HG03175 (cell line): ENCODE measurements at regions not wholly inside any gene's neighbourhood (a gene's known extent, or its start where the extent isn't known, plus 50 kb on each side); places are given as distances from the start of the nearest gene placed in this dataset.
"Not testable (repeated sequence)": the region's sequence is repeated elsewhere in the genome, so short reads cannot be mapped to it uniquely, and the experiment has no call there.

Experiments used
- ATAC-seq: cut with Tn5 transposase; IDR thresholded peaks from one replicate; pipeline ENCODE4 v1.9.1; 2021; ENCODE audit warnings: mild to moderate bottlenecking, moderate library complexity; ENCODE audit not compliant: unreplicated experiment

- no peak for ATAC-seq
Measured at GRCh38 chr4:153098427-153098826, 105.8 kb upstream of the TRIM2 start.

GRCh38 chr4:153099391-153100140 lies 104.7 kb upstream of the TRIM2 start:
- ATAC-seq = no peak

- ATAC-seq = not testable (repeated sequence)
Measured at GRCh38 chr4:153106736-153107135, 97.5 kb upstream of the TRIM2 start.

- no peak for ATAC-seq
Measured at GRCh38 chr4:153107246-153107645, 97.0 kb upstream of the TRIM2 start.

- ATAC-seq = no peak
Measured at GRCh38 chr4:153109296-153109849, 94.9 kb upstream of the TRIM2 start.

- no peak for ATAC-seq
Measured at GRCh38 chr4:153110739-153111138, 93.5 kb upstream of the TRIM2 start.

- ATAC-seq = no peak
Measured at GRCh38 chr4:153111426-153112040, 92.7 kb upstream of the TRIM2 start.

- no peak for ATAC-seq
Measured at GRCh38 chr4:153112041-153112441, 92.2 kb upstream of the TRIM2 start.

GRCh38 chr4:153113061-153113837 lies 91.0 kb upstream of the TRIM2 start:
- ATAC-seq = no peak

GRCh38 chr4:153113838-153114105 lies 90.5 kb upstream of the TRIM2 start:
- ATAC-seq = no peak

GRCh38 chr4:153114771-153115321 lies 89.4 kb upstream of the TRIM2 start:
- no peak for ATAC-seq

GRCh38 chr4:153115322-153116290 lies 88.6 kb upstream of the TRIM2 start:
- peak; percentile 88 for ATAC-seq

- no peak for ATAC-seq
Measured at GRCh38 chr4:153116291-153116680, 88.0 kb upstream of the TRIM2 start.

- ATAC-seq = no peak
Measured at GRCh38 chr4:153116801-153117200, 87.4 kb upstream of the TRIM2 start.

- no peak for ATAC-seq
Measured at GRCh38 chr4:153117554-153117953, 86.7 kb upstream of the TRIM2 start.

- no peak for ATAC-seq
Measured at GRCh38 chr4:153119626-153120025, 84.6 kb upstream of the TRIM2 start.

GRCh38 chr4:153120235-153120634 lies 84.0 kb upstream of the TRIM2 start:
- ATAC-seq = no peak

GRCh38 chr4:153122855-153123254 lies 81.4 kb upstream of the TRIM2 start:
- ATAC-seq = no peak

- ATAC-seq = no peak
Measured at GRCh38 chr4:153126137-153126536, 78.1 kb upstream of the TRIM2 start.

GRCh38 chr4:153127760-153128494 lies 76.3 kb upstream of the TRIM2 start:
- peak; percentile 78 for ATAC-seq
